Spinal cord (tissue), 9 donors: ENCODE measurements at regions not wholly inside any gene's neighbourhood (a gene's known extent, or its start where the extent isn't known, plus 50 kb on each side); places are given as distances from the start of the nearest gene placed in this dataset.
A peak's percentile ranks its signal among the peaks of the same experiment; 100 is the strongest.
"Not testable (repeated sequence)": the region's sequence is repeated elsewhere in the genome, so short reads cannot be mapped to it uniquely, and the experiment has no call there.

Experiments used
- DNase-seq, 6 donors: peaks; one replicate each; pipeline versions ENCODE4 v3.0.0 to v3.0.0-alpha.2; 2013 to 2015; ENCODE audit warnings: low spot score in 6 of 6, low read depth in 4 of 6
- H3K27ac ChIP-seq: one replicate; pipeline ENCODE4 v1.5.1; 2013; ENCODE audit warnings: low read depth, low read length, control low read depth
- H3K27me3 ChIP-seq: one replicate; pipeline ENCODE4 v1.6.1; 2013; ENCODE audit warnings: low read length; ENCODE audit not compliant: control insufficient read depth, insufficient read depth
- H3K36me3 ChIP-seq: one replicate; pipeline ENCODE4 v1.6.1; 2013; ENCODE audit warnings: low read length; ENCODE audit not compliant: control insufficient read depth, insufficient read depth
- H3K4me1 ChIP-seq: one replicate; pipeline ENCODE4 v1.6.1; 2013; ENCODE audit warnings: low read length; ENCODE audit not compliant: control insufficient read depth, insufficient read depth
- H3K4me3 ChIP-seq: one replicate; pipeline ENCODE4 v1.5.1; 2013; ENCODE audit warnings: low read depth, low read length, control low read depth
- H3K9me3 ChIP-seq: one replicate; pipeline ENCODE4 v1.6.1; 2013; ENCODE audit warnings: low read length; ENCODE audit not compliant: control insufficient read depth, insufficient read depth
- WGBS: methylation state at CpG from one replicate; pipeline ENCODE4 v1.1.5; 2013; ENCODE audit warnings: missing lambda C conversion rate; ENCODE audit not compliant: insufficient coverage; 5-methylcytosine and 5-hydroxymethylcytosine counted together
- donor health status: healthy.

DNA sequence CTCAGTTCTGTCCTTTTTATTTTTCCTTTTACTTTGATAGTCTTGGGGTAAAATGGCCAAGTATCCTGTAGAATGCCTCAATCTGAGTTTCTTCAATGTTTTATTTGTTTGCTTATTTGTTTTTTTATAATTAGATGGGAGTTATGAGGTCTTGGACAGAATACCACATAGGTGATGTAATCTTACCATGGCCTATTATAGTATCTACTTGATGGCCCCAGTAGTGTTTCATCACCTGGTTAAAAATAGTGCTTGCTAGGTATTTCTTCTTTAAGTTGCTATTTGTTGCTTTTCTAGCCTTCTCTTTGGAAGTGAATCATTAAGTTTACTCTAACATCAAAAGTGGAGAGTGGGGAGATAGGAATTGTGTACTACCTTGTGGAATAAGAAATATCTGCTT lies 1020.0 kb upstream of the KCND2 start:
- Histone ChIP-seq H3K9me3 (no peaks in the 10 kb centered on the region), H3K27ac (no peak overlapping the region), H3K36me3 (no peaks in the 10 kb centered on the region), H3K4me1 (no peaks in the 10 kb centered on the region), H3K4me3 (no peak overlapping the region), H3K27me3 (no peaks in the 10 kb centered on the region)
- no peak for DNase-seq

DNA sequence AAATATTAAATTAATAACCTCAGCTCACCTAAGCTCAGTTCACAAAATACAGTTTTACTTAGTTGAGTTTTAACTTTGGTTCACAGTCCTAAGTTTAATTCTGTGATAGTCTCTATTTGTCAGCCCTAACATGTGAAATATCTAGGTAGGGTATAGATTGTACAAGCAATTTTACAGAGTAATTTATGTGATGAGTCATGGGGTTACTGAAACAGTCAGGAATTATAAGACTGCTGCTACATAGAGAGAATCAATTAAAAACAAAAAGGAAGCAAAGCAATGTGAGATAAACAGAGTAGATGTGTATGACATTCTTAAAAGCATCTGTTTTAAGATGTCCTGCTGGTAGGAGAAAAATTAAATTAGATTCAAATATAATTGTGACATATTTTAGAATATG lies 1018.2 kb upstream of the KCND2 start:
- no peaks in the 10 kb centered on the region for H3K36me3 ChIP-seq
- no peak overlapping the region for H3K4me3 ChIP-seq
- H3K4me1 ChIP-seq = no peaks in the 10 kb centered on the region
- DNase-seq = peak in 1 of 6 donors; percentile 19
- no peaks in the 10 kb centered on the region for H3K27me3 ChIP-seq
- no peak overlapping the region for H3K27ac ChIP-seq
- no peaks in the 10 kb centered on the region for H3K9me3 ChIP-seq

DNA sequence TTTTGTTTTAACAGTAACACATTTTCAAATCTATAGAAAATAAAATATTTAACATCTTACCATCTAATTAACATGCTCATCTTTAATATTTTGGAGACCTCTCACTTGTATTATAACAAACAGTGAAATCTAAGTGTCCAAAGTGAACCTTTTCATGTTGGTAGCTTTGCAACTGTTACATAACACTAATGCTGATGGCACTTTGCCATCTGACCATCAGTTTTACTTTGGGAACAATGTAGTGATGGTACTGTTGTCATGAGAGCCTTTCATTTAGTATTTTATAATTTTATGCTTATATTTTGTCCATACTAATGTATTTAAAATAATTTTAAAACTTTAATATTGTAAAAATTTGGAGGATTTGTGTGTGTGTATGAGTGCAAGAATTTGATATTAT lies 1017.0 kb upstream of the KCND2 start:
- H3K4me3 ChIP-seq = no peak overlapping the region
- H3K27me3 ChIP-seq = no peaks in the 10 kb centered on the region
- H3K4me1 ChIP-seq = no peaks in the 10 kb centered on the region
- DNase-seq = peak in 1 of 6 donors; percentile 3
- H3K36me3 ChIP-seq = no peaks in the 10 kb centered on the region
- no peak overlapping the region for H3K27ac ChIP-seq
- no peaks in the 10 kb centered on the region for H3K9me3 ChIP-seq

DNA sequence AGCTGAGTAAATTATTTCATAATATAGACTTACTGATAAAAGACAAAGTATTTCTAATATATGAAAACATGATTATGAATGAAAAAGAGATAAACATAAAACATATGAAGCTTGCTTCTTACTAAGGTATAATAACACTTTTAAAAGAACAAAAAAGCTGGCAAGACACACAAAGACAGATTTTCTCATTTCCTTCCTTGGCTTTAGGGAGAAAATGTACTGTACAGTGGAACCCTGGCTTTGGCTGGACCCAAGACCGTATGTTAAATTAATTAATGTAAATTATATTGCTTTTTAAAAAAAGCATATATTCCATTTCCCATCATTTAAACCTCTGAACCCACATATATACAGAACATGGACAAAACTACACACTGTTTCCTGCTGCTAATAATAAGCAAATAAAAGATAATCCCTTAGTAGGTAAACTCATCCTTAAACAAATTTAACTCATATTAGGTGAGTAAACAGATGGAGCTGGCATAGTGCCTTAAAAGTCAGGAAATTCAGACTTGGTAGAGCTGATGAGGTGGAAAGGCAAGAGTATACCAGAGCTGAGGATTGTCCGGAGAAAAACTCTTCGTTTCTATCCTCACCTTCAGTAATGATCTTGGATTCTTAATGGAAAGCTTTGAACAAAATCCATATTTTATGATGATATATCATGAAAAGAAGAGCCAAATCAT lies 1016.4 kb upstream of the KCND2 start:
- WGBS = no CpG with 5 or more reads among the region's 3 CpGs
- DNase-seq = no peak
- H3K27ac ChIP-seq = no peak overlapping the region

DNA sequence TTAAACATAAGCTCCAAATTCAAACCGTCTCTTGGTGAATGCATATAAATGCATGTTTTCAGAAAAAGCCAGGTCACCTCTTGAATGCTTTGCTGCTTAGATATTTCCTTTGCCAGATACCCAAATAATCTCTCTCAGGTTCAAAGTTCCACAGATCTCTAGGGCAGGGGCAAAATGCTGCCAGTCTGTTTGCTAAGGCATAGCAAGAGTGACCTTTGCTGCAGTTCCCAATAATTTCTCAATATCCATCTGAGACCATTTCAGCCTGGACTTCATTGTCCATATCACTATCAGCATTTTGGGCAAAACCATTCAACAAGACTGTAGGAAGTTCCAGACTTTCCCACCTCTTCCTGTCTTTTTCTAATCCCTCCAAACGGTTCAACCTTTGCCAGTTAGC lies 1006.2 kb upstream of the KCND2 start:
- H3K4me3 ChIP-seq, H3K36me3 ChIP-seq, H3K9me3 ChIP-seq, H3K27me3 ChIP-seq, H3K4me1 ChIP-seq, H3K27ac ChIP-seq, DNase-seq: not testable (repeated sequence)
- 100% methylated on average over 1 of the region's 2 CpGs for WGBS

More for the DNA sequence above, 1016.4 kb upstream of the KCND2 start:
- Histone ChIP-seq H3K36me3 (no peaks in the 10 kb centered on the region), H3K9me3 (no peaks in the 10 kb centered on the region), H3K27me3 (no peaks in the 10 kb centered on the region), H3K4me3 (no peak overlapping the region), H3K4me1 (no peaks in the 10 kb centered on the region)

DNA sequence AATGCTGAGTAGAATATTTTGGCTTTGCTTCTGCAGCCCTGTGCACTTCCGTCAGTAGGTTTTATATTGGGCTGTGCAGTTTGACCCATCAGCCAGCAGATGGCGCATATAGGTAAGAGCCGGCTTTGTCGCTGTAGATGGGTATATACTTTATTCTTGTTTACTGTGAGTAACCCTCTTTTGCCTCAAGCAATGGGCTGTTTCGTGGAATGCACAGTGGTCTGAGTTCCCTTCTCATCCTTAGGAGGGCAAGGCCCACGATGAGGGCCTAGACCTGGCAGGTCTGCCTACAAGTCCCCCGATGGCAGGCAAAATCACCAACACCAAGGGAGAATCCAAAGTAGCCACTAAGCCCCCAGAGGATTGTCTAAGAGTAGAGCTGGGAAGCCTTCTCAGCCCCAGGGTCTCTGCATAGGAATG lies 1002.9 kb upstream of the KCND2 start:
- no peaks in the 10 kb centered on the region for H3K9me3 ChIP-seq
- H3K27ac ChIP-seq = no peak overlapping the region
- H3K4me3 ChIP-seq = no peak overlapping the region
- H3K27me3 ChIP-seq = no peaks in the 10 kb centered on the region
- peaks cover 2% of the 10 kb centered on the region for H3K4me1 ChIP-seq
- DNase-seq = peak; percentile 13 to 91 (median 39)
- WGBS = 7% methylated on average over 4 of the region's 7 CpGs
- no peaks in the 10 kb centered on the region for H3K36me3 ChIP-seq

DNA sequence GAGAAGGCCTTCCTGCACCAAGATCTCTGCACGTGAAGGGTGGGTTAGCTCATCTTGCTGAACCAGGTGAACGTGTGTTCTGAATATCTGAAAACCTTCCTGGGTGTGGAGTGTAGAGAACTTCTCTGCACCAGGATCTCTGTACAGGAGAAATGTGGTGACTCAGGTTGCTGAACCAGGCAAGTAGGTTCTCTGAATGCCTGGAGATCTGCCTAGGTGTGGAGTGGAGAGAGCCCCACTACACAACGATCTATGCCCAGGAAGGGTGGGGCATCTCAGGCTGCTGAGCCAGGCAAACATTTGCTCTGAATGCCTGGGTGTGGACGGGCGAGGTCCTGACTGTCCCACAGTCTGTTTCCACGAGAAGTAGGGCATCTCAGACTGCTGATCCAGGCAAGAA lies 1002.3 kb upstream of the KCND2 start:
- Histone ChIP-seq H3K27me3 (no peaks in the 10 kb centered on the region), H3K36me3 (no peaks in the 10 kb centered on the region), H3K9me3 (no peaks in the 10 kb centered on the region), H3K4me3 (no peak overlapping the region), H3K4me1 (peaks cover 2% of the 10 kb centered on the region), H3K27ac (no peak overlapping the region)
- DNase-seq = no peak
- WGBS = 94% methylated on average over 6 of the region's 6 CpGs

DNA sequence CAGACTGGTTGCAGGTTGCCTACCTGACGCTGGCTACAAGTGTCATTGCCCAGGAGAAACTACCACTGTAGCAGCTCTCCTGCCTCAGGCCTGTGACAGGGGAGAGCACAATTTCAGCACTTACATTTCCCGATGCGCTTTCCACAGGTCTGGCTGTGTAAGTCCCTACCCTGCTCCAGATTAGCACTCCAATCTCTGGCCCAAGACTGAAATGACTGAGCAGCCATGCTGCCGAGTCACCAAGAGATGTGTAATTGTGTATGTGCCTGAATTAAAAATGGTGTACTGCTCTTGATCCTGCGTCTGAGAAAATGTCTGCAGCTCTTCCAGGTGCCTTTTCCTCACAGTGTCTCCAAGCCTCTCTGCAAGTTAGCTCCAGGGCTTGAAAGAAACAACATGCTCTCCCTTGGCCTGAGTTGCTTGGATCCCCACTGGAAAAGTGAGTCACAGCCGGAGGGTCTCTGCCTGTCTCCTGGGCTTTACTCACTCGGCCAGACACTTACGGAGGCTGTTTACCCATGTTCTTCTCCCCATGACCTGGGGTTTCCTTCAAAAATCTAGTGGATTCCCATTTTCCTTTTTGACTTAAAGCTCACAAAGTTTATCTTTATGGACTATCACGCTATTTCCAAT lies 1001.7 kb upstream of the KCND2 start:
- DNase-seq = no peak
- H3K4me1 ChIP-seq = peaks cover 2% of the 10 kb centered on the region
- H3K9me3 ChIP-seq = no peaks in the 10 kb centered on the region
- H3K36me3 ChIP-seq = no peaks in the 10 kb centered on the region
- H3K27ac ChIP-seq = no peak overlapping the region
- 96% methylated on average over 7 of the region's 9 CpGs for WGBS
- H3K4me3 ChIP-seq = no peak overlapping the region
- no peaks in the 10 kb centered on the region for H3K27me3 ChIP-seq

DNA sequence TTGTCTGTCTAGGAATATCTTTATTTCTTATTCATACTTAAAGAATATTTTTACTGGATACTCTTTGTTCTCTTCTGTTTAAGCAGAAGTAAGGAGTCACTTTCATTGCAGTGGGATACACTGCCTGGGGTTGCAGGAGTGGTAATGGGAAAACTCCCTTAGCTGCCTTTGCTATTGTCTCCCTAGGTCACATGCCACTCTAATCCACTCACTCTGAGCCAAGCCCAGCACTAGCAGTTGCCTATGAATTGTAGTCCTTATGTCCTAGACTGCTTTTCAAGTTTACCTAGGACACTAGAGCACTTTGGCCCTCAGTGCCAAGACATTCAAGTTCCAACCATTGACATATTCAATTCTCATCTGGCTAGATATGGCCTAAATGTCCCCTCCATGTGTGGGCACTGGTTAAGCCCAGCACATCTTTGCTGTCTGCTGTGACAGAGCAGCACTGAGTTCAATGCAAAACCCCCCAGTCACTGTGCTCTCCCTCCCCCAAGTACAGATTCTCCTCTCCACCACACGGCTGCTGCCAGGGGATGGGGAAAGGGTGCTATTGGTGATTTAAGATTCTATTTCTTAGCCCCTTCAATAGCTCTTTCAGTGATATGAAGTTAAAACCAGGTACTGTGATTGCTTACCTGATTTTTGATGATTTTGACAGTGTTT lies 991.7 kb upstream of the KCND2 start:
- Histone ChIP-seq H3K4me1 (no peaks in the 10 kb centered on the region), H3K4me3 (no peak overlapping the region), H3K27me3 (no peaks in the 10 kb centered on the region), H3K36me3 (no peaks in the 10 kb centered on the region), H3K27ac (no peak overlapping the region), H3K9me3 (no peaks in the 10 kb centered on the region)
- no peak for DNase-seq
- no CpG with 5 or more reads among the region's 1 CpG for WGBS

DNA sequence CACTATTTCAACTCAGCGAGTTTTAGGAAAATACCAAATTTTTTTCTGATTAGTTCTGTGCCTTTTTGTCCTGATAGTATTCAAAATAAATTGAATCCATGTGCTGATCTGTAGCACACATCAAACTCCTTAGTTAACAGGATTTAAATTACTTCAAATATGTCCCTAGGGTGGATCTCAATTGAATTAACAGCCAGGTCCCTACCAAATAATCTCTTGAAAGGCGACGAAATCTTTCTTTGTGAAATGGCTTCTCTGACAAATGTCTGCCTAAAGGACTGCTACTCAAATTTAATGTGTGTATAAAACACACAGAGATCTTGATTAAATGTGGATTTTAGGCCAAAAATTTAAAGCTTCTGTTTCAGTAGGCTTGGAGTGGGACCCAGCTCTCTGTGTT lies 989.6 kb upstream of the KCND2 start:
- Histone ChIP-seq H3K27ac (no peak overlapping the region), H3K4me3 (no peak overlapping the region), H3K4me1 (no peaks in the 10 kb centered on the region), H3K27me3 (no peaks in the 10 kb centered on the region), H3K36me3 (no peaks in the 10 kb centered on the region), H3K9me3 (no peaks in the 10 kb centered on the region)
- no CpG with 5 or more reads among the region's 3 CpGs for WGBS
- peak in 1 of 6 donors; percentile 71 for DNase-seq
